Ovary (tissue), 3 donors: ENCODE measurements at regions not wholly inside any gene's neighbourhood (a gene's known extent, or its start where the extent isn't known, plus 50 kb on each side); places are given as distances from the start of the nearest gene placed in this dataset.

ENCODE experiments used
- CTCF ChIP-seq, 3 donors: fragments of 450-650 bp in 2 of 3; fragments of 200-600 bp in 1 of 3; IDR thresholded peaks; one replicate each; pipeline versions ENCODE4 v1.5.1 to v1.8.0; 2016 to 2022; ENCODE audit warnings: antibody characterized with exemption in 3 of 3, mild to moderate bottlenecking in 1 of 3
- EP300 ChIP-seq: sonication (generic); formaldehyde crosslinking; IDR thresholded peaks from one replicate; pipeline ENCODE4 v1.6.1; 2017; ENCODE audit warnings: antibody characterized with exemption
- POLR2A ChIP-seq: fragments of 450-650 bp; IDR thresholded peaks from one replicate; pipeline ENCODE4 v1.6.1; 2017; ENCODE audit warnings: antibody characterized with exemption, mild to moderate bottlenecking, moderate library complexity
- donor health status: DM: no; HTN: no; CAD: no.

- TF ChIP-seq CTCF (IDR thresholded peaks at IDR 0.05) (no peak), POLR2A (no peak), EP300 (no peak)
Observed at GRCh38 chr6:139485185-139485584, 110.7 kb upstream of the CITED2 start.
